Suprapubic skin (tissue), 4 donors: ENCODE measurements at regions not wholly inside any gene's neighbourhood (a gene's known extent, or its start where the extent isn't known, plus 50 kb on each side); places are given as distances from the start of the nearest gene placed in this dataset.

Experiments
- POLR2A ChIP-seq, 2 donors: fragments of 450-650 bp; IDR thresholded peaks; one replicate each; pipeline ENCODE4 v1.6.1; 2017; ENCODE audit warnings: antibody characterized with exemption in 2 of 2, mild to moderate bottlenecking in 2 of 2, moderate library complexity in 2 of 2
- POLR2AphosphoS5 ChIP-seq, 3 donors: sonication (generic); formaldehyde crosslinking; IDR thresholded peaks; one replicate each; pipeline ENCODE4 v1.6.1; 2017; ENCODE audit warnings: antibody characterized with exemption in 3 of 3
- TF ChIP-seq, protein P1 (sequence below), 2 donors: fragments of 200-600 bp in 1 of 2; fragments of 450-650 bp in 1 of 2; sonication (generic) in 1 of 2; IDR thresholded peaks; one replicate each; pipeline ENCODE4 v1.5.1; 2016 to 2019; ENCODE audit warnings: antibody characterized with exemption in 2 of 2, mild to moderate bottlenecking in 1 of 2, moderate library complexity in 1 of 2

DNA sequence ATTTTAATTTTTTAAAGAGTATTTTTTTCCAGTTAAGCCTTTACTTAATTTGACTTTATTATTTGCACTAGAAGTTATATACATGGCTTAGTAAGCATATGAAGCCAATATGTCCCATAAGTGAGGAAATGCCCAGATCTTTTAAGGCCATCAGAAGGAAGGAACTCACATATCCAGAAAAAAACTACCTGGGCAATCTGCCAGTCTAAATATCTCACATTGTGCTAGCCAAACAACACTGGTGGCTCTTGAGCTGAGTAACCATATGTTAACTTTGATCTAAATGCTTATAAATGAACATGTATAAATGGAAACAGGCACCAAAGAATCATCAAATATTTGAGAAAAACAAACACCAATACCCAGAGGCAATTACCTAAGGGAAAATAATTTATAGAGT lies 138.6 kb upstream of the APOOL start:
- TF ChIP-seq, protein P1, sequence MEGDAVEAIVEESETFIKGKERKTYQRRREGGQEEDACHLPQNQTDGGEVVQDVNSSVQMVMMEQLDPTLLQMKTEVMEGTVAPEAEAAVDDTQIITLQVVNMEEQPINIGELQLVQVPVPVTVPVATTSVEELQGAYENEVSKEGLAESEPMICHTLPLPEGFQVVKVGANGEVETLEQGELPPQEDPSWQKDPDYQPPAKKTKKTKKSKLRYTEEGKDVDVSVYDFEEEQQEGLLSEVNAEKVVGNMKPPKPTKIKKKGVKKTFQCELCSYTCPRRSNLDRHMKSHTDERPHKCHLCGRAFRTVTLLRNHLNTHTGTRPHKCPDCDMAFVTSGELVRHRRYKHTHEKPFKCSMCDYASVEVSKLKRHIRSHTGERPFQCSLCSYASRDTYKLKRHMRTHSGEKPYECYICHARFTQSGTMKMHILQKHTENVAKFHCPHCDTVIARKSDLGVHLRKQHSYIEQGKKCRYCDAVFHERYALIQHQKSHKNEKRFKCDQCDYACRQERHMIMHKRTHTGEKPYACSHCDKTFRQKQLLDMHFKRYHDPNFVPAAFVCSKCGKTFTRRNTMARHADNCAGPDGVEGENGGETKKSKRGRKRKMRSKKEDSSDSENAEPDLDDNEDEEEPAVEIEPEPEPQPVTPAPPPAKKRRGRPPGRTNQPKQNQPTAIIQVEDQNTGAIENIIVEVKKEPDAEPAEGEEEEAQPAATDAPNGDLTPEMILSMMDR (IDR thresholded peaks at IDR 0.05) = no peak
- TF ChIP-seq POLR2A (IDR thresholded peaks at IDR 0.05) = no peak
- TF ChIP-seq POLR2AphosphoS5 (IDR thresholded peaks at IDR 0.05) = no peak
